GM10248 (cell line): ENCODE measurements at regions not wholly inside any gene's neighbourhood (a gene's known extent, or its start where the extent isn't known, plus 50 kb on each side); places are given as distances from the start of the nearest gene placed in this dataset.
"Not testable (repeated sequence)": the region's sequence is repeated elsewhere in the genome, so short reads cannot be mapped to it uniquely, and the experiment has no call there.

Source experiments
- CTCF ChIA-PET: fragments of 300-600 bp; sonication (Branson Sonifier 250); formaldehyde crosslinking; extraction: SDS; loops from one replicate; lab custom pipeline; 2021; ENCODE audit warnings: antibody characterized with exemption; lab: Yijun Ruan, JAX
- POLR2A ChIA-PET: fragments of 350-650 bp; sonication (Branson Sonifier 250); formaldehyde crosslinking; extraction: SDS; loops from one replicate; lab custom pipeline; 2020; ENCODE audit warnings: antibody characterized with exemption; lab: Yijun Ruan, JAX
- DNase-seq: peaks from one replicate; pipeline ENCODE4 v3.0.0; 2012; ENCODE audit errors: extremely low spot score
- CTCF ChIP-seq: IDR thresholded peaks from 2 replicates; pipeline ENCODE4 v1.5.1; 2012; ENCODE audit warnings: mild to moderate bottlenecking, low read depth; ENCODE audit errors: extremely low read depth, missing control alignments, control extremely low read depth

- no peak for TF ChIP-seq CTCF
- CTCF ChIA-PET = no interaction called here
- POLR2A ChIA-PET = no interaction called here
- no peak for DNase-seq
These were observed 215.6 kb upstream of the TMEFF2 start for GRCh38 chr2:192410319-192410718.

- ChIA-PET CTCF (interaction anchor here (1.3 to 1.6 kb wide), 2 partner anchors 29 to 43 kb away, joined by 3 to 5 read pairs; no protein-coding TSS in a partner anchor), POLR2A (no interaction called here)
- DNase-seq = no peak
- no peak for TF ChIP-seq CTCF
These were observed 213.0 kb upstream of the TMEFF2 start for GRCh38 chr2:192407692-192408091.

- ChIA-PET POLR2A (no interaction called here), CTCF (no interaction called here)
- no peak for TF ChIP-seq CTCF
- no peak for DNase-seq
These were observed 203.5 kb upstream of the TMEFF2 start for GRCh38 chr2:192398236-192398635.

- POLR2A ChIA-PET = no interaction called here
- CTCF ChIA-PET = no interaction called here
- no peak for TF ChIP-seq CTCF
- no peak for DNase-seq
These were observed 199.9 kb upstream of the TMEFF2 start for GRCh38 chr2:192394605-192395004.

- no peak for TF ChIP-seq CTCF
- ChIA-PET CTCF (no interaction called here), POLR2A (no interaction called here)
- no peak for DNase-seq
These were observed 196.3 kb upstream of the TMEFF2 start for GRCh38 chr2:192391041-192391440.

GRCh38 chr2:192390401-192390800 is 195.7 kb upstream of the TMEFF2 start:
- ChIA-PET CTCF (no interaction called here), POLR2A (no interaction called here)
- TF ChIP-seq CTCF = no peak
- no peak for DNase-seq

GRCh38 chr2:192384191-192384590 is 189.5 kb upstream of the TMEFF2 start:
- POLR2A ChIA-PET, DNase-seq, CTCF ChIA-PET: not testable (repeated sequence)
